Neural progenitor cell (in vitro differentiated cells): ENCODE measurements at regions not wholly inside any gene's neighbourhood (a gene's known extent, or its start where the extent isn't known, plus 50 kb on each side); places are given as distances from the start of the nearest gene placed in this dataset.

Source experiments
- EZH2 ChIP-seq: fragments of 200-600 bp; sonication (generic); IDR thresholded peaks from 2 replicates; pipeline ENCODE4 v1.6.1; 2017; ENCODE audit warnings: antibody characterized with exemption, mild to moderate bottlenecking, moderate library complexity
- TF ChIP-seq, protein P1 (sequence below): fragments of 200-600 bp; sonication (generic); IDR thresholded peaks from 2 replicates; pipeline ENCODE4 v1.5.1; 2017; ENCODE audit warnings: antibody characterized with exemption, mild to moderate bottlenecking

DNA sequence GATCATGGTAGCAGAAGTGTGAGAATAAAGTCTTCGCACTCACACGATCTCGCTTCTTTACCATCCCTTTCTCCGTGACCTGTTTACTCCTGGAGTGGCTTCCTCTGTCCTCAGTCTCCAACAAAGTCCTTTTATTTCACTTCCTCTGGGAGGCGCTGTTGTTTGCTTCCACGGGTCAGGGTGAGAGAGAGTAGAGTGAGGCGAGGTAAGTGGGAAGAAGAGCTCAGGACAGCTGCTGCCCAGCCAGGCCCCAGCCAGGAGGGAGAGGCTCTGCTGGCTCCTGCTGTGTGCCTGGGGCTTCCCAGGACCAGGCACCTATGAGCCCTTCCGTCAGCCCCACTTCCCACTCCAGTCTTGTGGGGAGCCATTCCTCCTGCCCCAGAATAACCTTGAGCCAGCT, 242.1 kb downstream of the FGF9 start:
- no peak for TF ChIP-seq EZH2
- TF ChIP-seq, protein P1, sequence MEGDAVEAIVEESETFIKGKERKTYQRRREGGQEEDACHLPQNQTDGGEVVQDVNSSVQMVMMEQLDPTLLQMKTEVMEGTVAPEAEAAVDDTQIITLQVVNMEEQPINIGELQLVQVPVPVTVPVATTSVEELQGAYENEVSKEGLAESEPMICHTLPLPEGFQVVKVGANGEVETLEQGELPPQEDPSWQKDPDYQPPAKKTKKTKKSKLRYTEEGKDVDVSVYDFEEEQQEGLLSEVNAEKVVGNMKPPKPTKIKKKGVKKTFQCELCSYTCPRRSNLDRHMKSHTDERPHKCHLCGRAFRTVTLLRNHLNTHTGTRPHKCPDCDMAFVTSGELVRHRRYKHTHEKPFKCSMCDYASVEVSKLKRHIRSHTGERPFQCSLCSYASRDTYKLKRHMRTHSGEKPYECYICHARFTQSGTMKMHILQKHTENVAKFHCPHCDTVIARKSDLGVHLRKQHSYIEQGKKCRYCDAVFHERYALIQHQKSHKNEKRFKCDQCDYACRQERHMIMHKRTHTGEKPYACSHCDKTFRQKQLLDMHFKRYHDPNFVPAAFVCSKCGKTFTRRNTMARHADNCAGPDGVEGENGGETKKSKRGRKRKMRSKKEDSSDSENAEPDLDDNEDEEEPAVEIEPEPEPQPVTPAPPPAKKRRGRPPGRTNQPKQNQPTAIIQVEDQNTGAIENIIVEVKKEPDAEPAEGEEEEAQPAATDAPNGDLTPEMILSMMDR: peak; percentile 71
